GM21717 (cell line): ENCODE measurements at regions not wholly inside any gene's neighbourhood (a gene's known extent, or its start where the extent isn't known, plus 50 kb on each side); places are given as distances from the start of the nearest gene placed in this dataset.
"Not testable (repeated sequence)": the region's sequence is repeated elsewhere in the genome, so short reads cannot be mapped to it uniquely, and the experiment has no call there.

Source experiments
- ATAC-seq: cut with Tn5 transposase; IDR thresholded peaks from one replicate; pipeline ENCODE4 v1.9.1; 2021; ENCODE audit warnings: mild to moderate bottlenecking, moderate library complexity; ENCODE audit not compliant: unreplicated experiment

GRCh38 chr2:15681089-15681885 is 89.6 kb downstream of the DDX1 start:
- ATAC-seq = no peak

- no peak for ATAC-seq
Observed at GRCh38 chr2:15682354-15682753, 90.7 kb downstream of the DDX1 start.

- ATAC-seq = no peak
Observed at GRCh38 chr2:15684161-15685039, 92.7 kb downstream of the DDX1 start.

GRCh38 chr2:15685143-15685542 is 93.5 kb downstream of the DDX1 start:
- no peak for ATAC-seq

- ATAC-seq = no peak
Observed at GRCh38 chr2:15686643-15687042, 95.0 kb downstream of the DDX1 start.

- no peak for ATAC-seq
Observed at GRCh38 chr2:15687243-15687642, 95.6 kb downstream of the DDX1 start.

- ATAC-seq = no peak
Observed at GRCh38 chr2:15687720-15688119, 96.1 kb downstream of the DDX1 start.

GRCh38 chr2:15688924-15689568 is 97.4 kb downstream of the DDX1 start:
- ATAC-seq = no peak

GRCh38 chr2:15689654-15690053 is 98.0 kb downstream of the DDX1 start:
- ATAC-seq = no peak

- ATAC-seq = no peak
Observed at GRCh38 chr2:15691586-15692310, 100.1 kb downstream of the DDX1 start.

GRCh38 chr2:15692551-15693377 is 101.1 kb downstream of the DDX1 start:
- no peak for ATAC-seq

- no peak for ATAC-seq
Observed at GRCh38 chr2:15693382-15693781, 101.7 kb downstream of the DDX1 start.

GRCh38 chr2:15693926-15694588 is 102.4 kb downstream of the DDX1 start:
- no peak for ATAC-seq

- no peak for ATAC-seq
Observed at GRCh38 chr2:15694589-15694986, 102.9 kb downstream of the DDX1 start.

GRCh38 chr2:15695582-15696330 is 104.1 kb downstream of the DDX1 start:
- ATAC-seq = no peak

- ATAC-seq = not testable (repeated sequence)
Observed at GRCh38 chr2:15696606-15697170, 105.0 kb downstream of the DDX1 start.

- no peak for ATAC-seq
Observed at GRCh38 chr2:15700131-15700530, 108.5 kb downstream of the DDX1 start.

GRCh38 chr2:15700599-15701340 is 109.1 kb downstream of the DDX1 start:
- ATAC-seq = no peak
